Stimulated activated effector memory CD8-positive, alpha-beta T cell treated with anti-CD3 and anti-CD28 coated beads, Interleukin-12 subunit alpha, Interleukin-12 subunit beta, amount 100 ng/mL, for 72 hours (primary cell): ENCODE measurements at regions not wholly inside any gene's neighbourhood (a gene's known extent, or its start where the extent isn't known, plus 50 kb on each side); places are given as distances from the start of the nearest gene placed in this dataset.

Source experiments
- ATAC-seq: fragments of 150-1000 bp; cut with Tn5 transposase; 2 replicates; pipeline ENCODE4 v1.10.0; 2021
- DNase-seq, 2 donors: peaks; one replicate each; pipeline ENCODE4 v3.0.0; 2021 to 2022; ENCODE audit warnings: low spot score in 2 of 2
- H3K27ac Mint-ChIP-seq: one replicate; pipeline ENCODE4 v1.8.0; 2022; ENCODE audit warnings: mild to moderate bottlenecking, mixed read lengths
- H3K36me3 Mint-ChIP-seq: one replicate; pipeline ENCODE4 v1.8.0; 2022; ENCODE audit warnings: mild to moderate bottlenecking, mixed read lengths
- H3K4me1 Mint-ChIP-seq: one replicate; pipeline ENCODE4 v1.8.0; 2022; ENCODE audit warnings: mixed read lengths
- H3K4me3 Mint-ChIP-seq: one replicate; pipeline ENCODE4 v1.8.0; 2022; ENCODE audit warnings: mild to moderate bottlenecking, mixed read lengths
- H3K9me3 Mint-ChIP-seq: one replicate; pipeline ENCODE4 v1.8.0; 2022; ENCODE audit warnings: mixed read lengths

GRCh38 chr1:18004278-18004677, 103.3 kb upstream of the IGSF21 start:
- DNase-seq = no peak
- no peaks in the 10 kb centered on the region for H3K9me3 Mint-ChIP-seq
- H3K4me3 Mint-ChIP-seq = no peak overlapping the region
- ATAC-seq = no peak
- no peaks in the 10 kb centered on the region for H3K4me1 Mint-ChIP-seq
- no peak overlapping the region for H3K27ac Mint-ChIP-seq
- H3K36me3 Mint-ChIP-seq = no peaks in the 10 kb centered on the region

- Mint-ChIP-seq H3K4me1 (no peaks in the 10 kb centered on the region), H3K9me3 (no peaks in the 10 kb centered on the region), H3K4me3 (no peak overlapping the region), H3K36me3 (no peaks in the 10 kb centered on the region), H3K27ac (no peak overlapping the region)
- DNase-seq (no peak), ATAC-seq (no peak)
Measured at GRCh38 chr1:18005238-18005637, 102.4 kb upstream of the IGSF21 start.

- Mint-ChIP-seq H3K4me1 (no peaks in the 10 kb centered on the region), H3K4me3 (no peak overlapping the region), H3K27ac (no peak overlapping the region), H3K36me3 (no peaks in the 10 kb centered on the region), H3K9me3 (no peaks in the 10 kb centered on the region)
- no peak for DNase-seq
- no peak for ATAC-seq
Measured at GRCh38 chr1:18007391-18008041, 100.1 kb upstream of the IGSF21 start.

- H3K4me1 Mint-ChIP-seq = no peaks in the 10 kb centered on the region
- DNase-seq (no peak), ATAC-seq (no peak)
- H3K9me3 Mint-ChIP-seq = no peaks in the 10 kb centered on the region
- no peaks in the 10 kb centered on the region for H3K36me3 Mint-ChIP-seq
- no peak overlapping the region for H3K4me3 Mint-ChIP-seq
- no peak overlapping the region for H3K27ac Mint-ChIP-seq
Measured at GRCh38 chr1:18008081-18008480, 99.5 kb upstream of the IGSF21 start.

GRCh38 chr1:18009055-18009454, 98.5 kb upstream of the IGSF21 start:
- Mint-ChIP-seq H3K4me1 (no peaks in the 10 kb centered on the region), H3K4me3 (no peak overlapping the region), H3K36me3 (no peaks in the 10 kb centered on the region), H3K9me3 (no peaks in the 10 kb centered on the region), H3K27ac (no peak overlapping the region)
- no peak for DNase-seq
- no peak for ATAC-seq

- Mint-ChIP-seq H3K4me3 (no peak overlapping the region), H3K27ac (no peak overlapping the region), H3K9me3 (no peaks in the 10 kb centered on the region), H3K36me3 (no peaks in the 10 kb centered on the region), H3K4me1 (no peaks in the 10 kb centered on the region)
- DNase-seq = no peak
- no peak for ATAC-seq
Measured at GRCh38 chr1:18009478-18009961, 98.1 kb upstream of the IGSF21 start.

- ATAC-seq (no peak), DNase-seq (no peak)
- Mint-ChIP-seq H3K4me1 (no peaks in the 10 kb centered on the region), H3K36me3 (no peaks in the 10 kb centered on the region), H3K9me3 (no peaks in the 10 kb centered on the region), H3K4me3 (no peak overlapping the region), H3K27ac (no peak overlapping the region)
Measured at GRCh38 chr1:18010408-18010807, 97.2 kb upstream of the IGSF21 start.

GRCh38 chr1:18010945-18011344, 96.7 kb upstream of the IGSF21 start:
- Mint-ChIP-seq H3K36me3 (no peaks in the 10 kb centered on the region), H3K27ac (no peak overlapping the region), H3K4me3 (no peak overlapping the region), H3K9me3 (no peaks in the 10 kb centered on the region), H3K4me1 (no peaks in the 10 kb centered on the region)
- DNase-seq = no peak
- ATAC-seq = no peak

GRCh38 chr1:18011703-18012102, 95.9 kb upstream of the IGSF21 start:
- Mint-ChIP-seq H3K27ac (no peak overlapping the region), H3K4me1 (no peaks in the 10 kb centered on the region), H3K4me3 (no peak overlapping the region), H3K9me3 (no peaks in the 10 kb centered on the region), H3K36me3 (no peaks in the 10 kb centered on the region)
- DNase-seq (no peak), ATAC-seq (no peak)

- Mint-ChIP-seq H3K27ac (no peak overlapping the region), H3K4me1 (no peaks in the 10 kb centered on the region), H3K4me3 (no peak overlapping the region), H3K9me3 (no peaks in the 10 kb centered on the region), H3K36me3 (no peaks in the 10 kb centered on the region)
- DNase-seq (no peak), ATAC-seq (no peak)
Measured at GRCh38 chr1:18012686-18013085, 94.9 kb upstream of the IGSF21 start.

- Mint-ChIP-seq H3K4me1 (no peaks in the 10 kb centered on the region), H3K4me3 (no peak overlapping the region), H3K9me3 (no peaks in the 10 kb centered on the region), H3K36me3 (no peaks in the 10 kb centered on the region), H3K27ac (no peak overlapping the region)
- DNase-seq (no peak), ATAC-seq (no peak)
Measured at GRCh38 chr1:18013216-18013615, 94.4 kb upstream of the IGSF21 start.

- H3K27ac Mint-ChIP-seq = no peak overlapping the region
- DNase-seq (no peak), ATAC-seq (no peak)
- no peak overlapping the region for H3K4me3 Mint-ChIP-seq
- no peaks in the 10 kb centered on the region for H3K36me3 Mint-ChIP-seq
- no peaks in the 10 kb centered on the region for H3K4me1 Mint-ChIP-seq
- no peaks in the 10 kb centered on the region for H3K9me3 Mint-ChIP-seq
Measured at GRCh38 chr1:18015719-18016118, 91.9 kb upstream of the IGSF21 start.

- ATAC-seq (no peak), DNase-seq (no peak)
- Mint-ChIP-seq H3K36me3 (no peaks in the 10 kb centered on the region), H3K4me3 (no peak overlapping the region), H3K27ac (no peak overlapping the region), H3K9me3 (no peaks in the 10 kb centered on the region), H3K4me1 (no peaks in the 10 kb centered on the region)
Measured at GRCh38 chr1:18018366-18018765, 89.2 kb upstream of the IGSF21 start.

GRCh38 chr1:18020021-18020817, 87.4 kb upstream of the IGSF21 start:
- Mint-ChIP-seq H3K27ac (no peak overlapping the region), H3K9me3 (no peaks in the 10 kb centered on the region), H3K4me3 (no peak overlapping the region), H3K36me3 (no peaks in the 10 kb centered on the region), H3K4me1 (no peaks in the 10 kb centered on the region)
- ATAC-seq (no peak), DNase-seq (no peak)

- DNase-seq = no peak
- Mint-ChIP-seq H3K36me3 (no peaks in the 10 kb centered on the region), H3K4me1 (no peaks in the 10 kb centered on the region), H3K27ac (no peak overlapping the region), H3K9me3 (no peaks in the 10 kb centered on the region), H3K4me3 (no peak overlapping the region)
- ATAC-seq = no peak
Measured at GRCh38 chr1:18021242-18021641, 86.4 kb upstream of the IGSF21 start.

- no peak for DNase-seq
- Mint-ChIP-seq H3K9me3 (no peaks in the 10 kb centered on the region), H3K4me3 (no peak overlapping the region), H3K4me1 (no peaks in the 10 kb centered on the region), H3K36me3 (no peaks in the 10 kb centered on the region), H3K27ac (no peak overlapping the region)
- no peak for ATAC-seq
Measured at GRCh38 chr1:18032172-18032859, 75.3 kb upstream of the IGSF21 start.
